Nephron progenitor cell (in vitro differentiated cells): ENCODE measurements at regions not wholly inside any gene's neighbourhood (a gene's known extent, or its start where the extent isn't known, plus 50 kb on each side); places are given as distances from the start of the nearest gene placed in this dataset.

Experiments used
- DNase-seq: peaks from one replicate; pipeline ENCODE4 v3.0.0; 2021
- H3K27ac Mint-ChIP-seq: 2 replicates; pipeline ENCODE4 v1.8.0; 2021; ENCODE audit warnings: mild to moderate bottlenecking, moderate library complexity, mixed read lengths
- H3K27me3 Mint-ChIP-seq: 2 replicates; pipeline ENCODE4 v1.8.0; 2021; ENCODE audit warnings: mild to moderate bottlenecking, low read depth, mixed read lengths; ENCODE audit not compliant: poor library complexity
- H3K36me3 Mint-ChIP-seq: 2 replicates; pipeline ENCODE4 v1.8.0; 2021; ENCODE audit warnings: low read depth, mixed read lengths
- H3K4me1 Mint-ChIP-seq: 2 replicates; pipeline ENCODE4 v1.8.0; 2021; ENCODE audit warnings: mixed read lengths
- H3K4me3 Mint-ChIP-seq: 2 replicates; pipeline ENCODE4 v1.8.0; 2021; ENCODE audit warnings: mild to moderate bottlenecking, moderate library complexity, mixed read lengths
- H3K9me3 Mint-ChIP-seq: 2 replicates; pipeline ENCODE4 v1.8.0; 2021; ENCODE audit warnings: mild to moderate bottlenecking, moderate library complexity, mixed read lengths
- CTCF ChIP-seq: fragments of 200-600 bp; sonication (generic); IDR thresholded peaks from 2 replicates; pipeline ENCODE4 v1.5.0; 2021; ENCODE audit warnings: antibody characterized with exemption

GRCh38 chr6:143615785-143616184 lies 62.0 kb upstream of the PHACTR2 start:
- Mint-ChIP-seq H3K4me3 (no peak overlapping the region), H3K27me3 (peaks cover 7% of the 10 kb centered on the region), H3K4me1 (peaks cover 25% of the 10 kb centered on the region), H3K36me3 (no peaks in the 10 kb centered on the region), H3K27ac (no peak overlapping the region), H3K9me3 (peaks cover 4% of the 10 kb centered on the region)
- DNase-seq: no peak
- TF ChIP-seq CTCF: no peak

DNA sequence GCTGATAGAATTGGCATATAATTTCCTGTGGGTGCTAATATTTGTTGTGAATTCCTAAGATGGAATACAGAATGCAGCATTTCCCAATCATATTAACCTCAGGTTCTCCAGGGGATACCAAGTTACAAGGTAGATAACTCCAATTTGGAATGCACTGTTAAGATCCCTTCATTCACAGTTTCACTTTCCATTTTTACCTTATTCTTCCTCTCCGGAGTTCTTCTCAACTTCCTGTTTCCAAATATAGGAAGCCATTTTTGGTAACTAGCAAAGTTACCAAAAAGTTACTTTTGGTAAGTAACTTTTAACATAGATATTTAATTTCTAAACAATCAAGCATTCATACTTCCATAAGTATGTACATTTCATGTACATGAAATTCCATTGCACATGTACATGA lies 63.5 kb upstream of the PHACTR2 start:
- no peak for DNase-seq
- Mint-ChIP-seq H3K27ac (no peak overlapping the region), H3K4me1 (peaks cover 31% of the 10 kb centered on the region), H3K9me3 (peaks cover 4% of the 10 kb centered on the region), H3K4me3 (no peak overlapping the region), H3K36me3 (no peaks in the 10 kb centered on the region), H3K27me3 (peaks cover 7% of the 10 kb centered on the region)
- TF ChIP-seq CTCF: no peak

- Mint-ChIP-seq H3K27me3 (peaks cover 7% of the 10 kb centered on the region), H3K9me3 (peaks cover 4% of the 10 kb centered on the region), H3K4me3 (no peak overlapping the region), H3K27ac (no peak overlapping the region), H3K4me1 (peaks cover 26% of the 10 kb centered on the region), H3K36me3 (no peaks in the 10 kb centered on the region)
- no peak for TF ChIP-seq CTCF
- DNase-seq: no peak
These were observed 64.0 kb upstream of the PHACTR2 start for GRCh38 chr6:143613749-143614148.

DNA sequence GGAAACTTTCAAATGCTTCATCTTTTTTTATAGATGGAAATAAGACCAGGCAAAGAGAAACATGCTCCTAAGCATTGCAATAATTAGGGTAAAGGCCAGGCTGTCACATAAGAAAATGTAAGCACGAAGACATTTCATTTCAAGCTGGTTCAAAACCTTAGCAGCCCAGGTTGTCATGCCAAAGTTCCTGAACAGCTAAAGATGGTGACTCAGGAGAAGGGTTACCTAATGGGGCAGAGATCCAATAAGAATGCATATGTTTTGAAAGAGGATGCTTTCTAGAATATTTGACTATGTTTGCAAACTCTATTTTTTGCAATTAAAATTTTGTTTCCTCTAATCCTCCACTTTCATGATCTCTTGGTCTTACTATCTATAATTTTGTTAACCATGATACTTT lies 65.6 kb upstream of the PHACTR2 start:
- no peak overlapping the region for H3K27ac Mint-ChIP-seq
- no peak for DNase-seq
- H3K4me1 Mint-ChIP-seq: peaks cover 28% of the 10 kb centered on the region
- no peak overlapping the region for H3K4me3 Mint-ChIP-seq
- H3K27me3 Mint-ChIP-seq: peaks cover 4% of the 10 kb centered on the region
- no peak for TF ChIP-seq CTCF
- H3K36me3 Mint-ChIP-seq: no peaks in the 10 kb centered on the region
- peaks cover 4% of the 10 kb centered on the region for H3K9me3 Mint-ChIP-seq

- Mint-ChIP-seq H3K9me3 (peaks cover 4% of the 10 kb centered on the region), H3K36me3 (no peaks in the 10 kb centered on the region), H3K27ac (peak overlapping the region; percentile 5), H3K27me3 (peaks cover 2% of the 10 kb centered on the region), H3K4me1 (peaks cover 28% of the 10 kb centered on the region), H3K4me3 (peak overlapping the region; percentile 0)
- DNase-seq: no peak
- no peak for TF ChIP-seq CTCF
These were observed 66.2 kb upstream of the PHACTR2 start for GRCh38 chr6:143611580-143611979.

DNA sequence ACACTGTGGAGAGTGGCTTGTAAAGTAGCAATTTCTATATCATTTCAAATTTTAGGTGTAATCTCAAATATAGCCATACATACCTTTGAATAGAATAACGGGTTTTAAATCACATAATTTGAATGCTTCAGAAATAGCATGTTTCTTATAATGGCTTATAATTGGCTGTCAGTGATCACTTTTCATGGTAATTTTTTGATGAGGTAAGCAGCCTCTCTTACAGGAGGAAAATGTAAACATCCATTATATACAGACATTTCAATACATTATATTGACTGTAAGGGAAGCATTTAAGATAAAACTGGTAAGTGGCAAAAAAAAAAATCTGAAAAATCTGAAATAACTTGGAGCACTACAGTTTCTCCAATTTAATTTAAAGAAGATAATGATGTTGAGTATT lies 67.8 kb upstream of the PHACTR2 start:
- no peaks in the 10 kb centered on the region for H3K27me3 Mint-ChIP-seq
- DNase-seq: no peak
- no peak overlapping the region for H3K4me3 Mint-ChIP-seq
- TF ChIP-seq CTCF: no peak
- peaks cover 4% of the 10 kb centered on the region for H3K9me3 Mint-ChIP-seq
- H3K4me1 Mint-ChIP-seq: peaks cover 28% of the 10 kb centered on the region
- H3K36me3 Mint-ChIP-seq: no peaks in the 10 kb centered on the region
- H3K27ac Mint-ChIP-seq: no peak overlapping the region
